ENCODE measurements at regions not wholly inside any gene's neighbourhood (a gene's known extent, or its start where the extent isn't known, plus 50 kb on each side); places are given as distances from the start of the nearest gene placed in this dataset.

- Histone ChIP-seq H3K36me3 (ENCODE audit: insufficient read depth, low read length, poor library complexity, severe bottlenecking) (no peaks in the 10 kb centered on the region), H3K9me3 (ENCODE audit: low read depth, low read length, poor library complexity, severe bottlenecking) (peaks cover 44% of the 10 kb centered on the region), H3K27ac (ENCODE audit: low read depth, low read length, poor library complexity, severe bottlenecking) (no peak overlapping the region), H3K4me1 (ENCODE audit: insufficient read depth, low read length, poor library complexity, severe bottlenecking) (no peaks in the 10 kb centered on the region), H3K27me3 (replicated peaks; ENCODE audit: insufficient read depth, low read depth, low read length, poor library complexity) (no peaks in the 10 kb centered on the region), H3K4me3 (ENCODE audit: low read depth, low read length, poor library complexity, severe bottlenecking) (no peak overlapping the region)
- no TSS peak for BruUV-seq (replicated peaks)
- no peak for DNase-seq (ENCODE audit: low spot score)
- no peak for TF ChIP-seq EZH2 (IDR thresholded peaks at IDR 0.05; ENCODE audit: borderline replicate concordance, low read depth, low read length, poor library complexity, severe bottlenecking)
- no peak for TF ChIP-seq CTCF (conservative IDR thresholded peaks at IDR 0.05; ENCODE audit: low read depth, low read length)
- CTCF ChIA-PET, result no interaction called here
- POLR2A ChIA-PET (ENCODE audit: low non-redundant PET), result no interaction called here
- intact Hi-C loops (cut with micrococcal nuclease; ENCODE audit: unreplicated experiment), result no loop called here
These were observed 1867.4 kb downstream of the SUCLG1 start for GRCh38 chr2:82591718-82592117.

GRCh38 chr2:82576656-82577055 lies 1882.4 kb downstream of the SUCLG1 start:
- CTCF ChIA-PET, result no interaction called here
- Histone ChIP-seq H3K4me1 (ENCODE audit: insufficient read depth, low read length, poor library complexity, severe bottlenecking) (no peaks in the 10 kb centered on the region), H3K27me3 (replicated peaks; ENCODE audit: insufficient read depth, low read depth, low read length, poor library complexity) (no peaks in the 10 kb centered on the region), H3K9me3 (ENCODE audit: low read depth, low read length, poor library complexity, severe bottlenecking) (peaks cover 40% of the 10 kb centered on the region), H3K36me3 (ENCODE audit: insufficient read depth, low read length, poor library complexity, severe bottlenecking) (no peaks in the 10 kb centered on the region), H3K4me3 (ENCODE audit: low read depth, low read length, poor library complexity, severe bottlenecking) (no peak overlapping the region), H3K27ac (ENCODE audit: low read depth, low read length, poor library complexity, severe bottlenecking) (no peak overlapping the region)
- POLR2A ChIA-PET (ENCODE audit: low non-redundant PET), result no interaction called here
- TF ChIP-seq CTCF (conservative IDR thresholded peaks at IDR 0.05; ENCODE audit: low read depth, low read length) (no peak), EZH2 (IDR thresholded peaks at IDR 0.05; ENCODE audit: borderline replicate concordance, low read depth, low read length, poor library complexity, severe bottlenecking) (no peak)
- DNase-seq (ENCODE audit: low spot score), result no peak
- intact Hi-C loops (cut with micrococcal nuclease; ENCODE audit: unreplicated experiment), result no loop called here
- BruUV-seq (replicated peaks), result no TSS peak

- intact Hi-C loops (cut with micrococcal nuclease; ENCODE audit: unreplicated experiment), result no loop called here
- DNase-seq (ENCODE audit: low spot score), result no peak
- H3K9me3 ChIP-seq (ENCODE audit: low read depth, low read length, poor library complexity, severe bottlenecking), result peaks cover 23% of the 10 kb centered on the region
- ChIA-PET CTCF (no interaction called here), POLR2A (ENCODE audit: low non-redundant PET) (no interaction called here)
- H3K27ac ChIP-seq (ENCODE audit: low read depth, low read length, poor library complexity, severe bottlenecking), result no peak overlapping the region
- no peak overlapping the region for H3K4me3 ChIP-seq (ENCODE audit: low read depth, low read length, poor library complexity, severe bottlenecking)
- TF ChIP-seq CTCF (conservative IDR thresholded peaks at IDR 0.05; ENCODE audit: low read depth, low read length) (no peak), EZH2 (IDR thresholded peaks at IDR 0.05; ENCODE audit: borderline replicate concordance, low read depth, low read length, poor library complexity, severe bottlenecking) (no peak)
- no TSS peak for BruUV-seq (replicated peaks)
- no peaks in the 10 kb centered on the region for H3K36me3 ChIP-seq (ENCODE audit: insufficient read depth, low read length, poor library complexity, severe bottlenecking)
- H3K27me3 ChIP-seq (replicated peaks; ENCODE audit: insufficient read depth, low read depth, low read length, poor library complexity), result no peaks in the 10 kb centered on the region
- no peaks in the 10 kb centered on the region for H3K4me1 ChIP-seq (ENCODE audit: insufficient read depth, low read length, poor library complexity, severe bottlenecking)
These were observed 1919.8 kb downstream of the SUCLG1 start for GRCh38 chr2:82539280-82539621.

Measured in A673 (cell line).